MM.1S (cell line): ENCODE measurements at regions not wholly inside any gene's neighbourhood (a gene's known extent, or its start where the extent isn't known, plus 50 kb on each side); places are given as distances from the start of the nearest gene placed in this dataset.

Source experiments
- DNase-seq: peaks from one replicate; pipeline ENCODE4 v3.0.0-alpha.2; 2015
- H2AFZ ChIP-seq: fragments of 300-600 bp; sonication (generic); 2 replicates; pipeline ENCODE4 v1.6.0; 2016; ENCODE audit warnings: antibody characterized with exemption, low read length
- H3F3A ChIP-seq: fragments of 300-600 bp; sonication (generic); 2 replicates; pipeline ENCODE4 v1.6.1; 2016; ENCODE audit warnings: mild to moderate bottlenecking, antibody characterized with exemption, low read length, moderate library complexity, mixed read lengths; ENCODE audit not compliant: insufficient read depth
- H3K27ac ChIP-seq: fragments of 300-600 bp; sonication (generic); 2 replicates; pipeline ENCODE4 v1.5.1; 2016; ENCODE audit warnings: mild to moderate bottlenecking, low read length
- H3K27me3 ChIP-seq: fragments of 300-600 bp; sonication (generic); replicated peaks from 2 replicates; pipeline ENCODE4 v1.6.0; 2016; ENCODE audit warnings: low read length; ENCODE audit not compliant: insufficient read depth
- H3K36me3 ChIP-seq: fragments of 300-600 bp; sonication (generic); replicated peaks from 2 replicates; pipeline ENCODE4 v1.6.1; 2016; ENCODE audit warnings: mild to moderate bottlenecking, low read length, mixed read lengths; ENCODE audit not compliant: insufficient read depth
- H3K4me1 ChIP-seq: fragments of 300-600 bp; sonication (generic); 2 replicates; pipeline ENCODE4 v1.6.1; 2016; ENCODE audit warnings: low read length, mixed read lengths
- H3K4me2 ChIP-seq: fragments of 300-600 bp; sonication (generic); 2 replicates; pipeline ENCODE4 v1.6.0; 2016; ENCODE audit warnings: low read depth, low read length
- H3K4me3 ChIP-seq: fragments of 300-600 bp; sonication (generic); 2 replicates; pipeline ENCODE4 v1.5.1; 2016; ENCODE audit warnings: low read length, mixed read lengths
- H3K79me2 ChIP-seq: fragments of 300-600 bp; sonication (generic); 2 replicates; pipeline ENCODE4 v1.6.1; 2016; ENCODE audit warnings: mixed run types, low read length, mixed read lengths
- H3K9ac ChIP-seq: fragments of 300-600 bp; sonication (generic); 2 replicates; pipeline ENCODE4 v1.6.1; 2016; ENCODE audit warnings: low read length, mixed read lengths
- H3K9me2 ChIP-seq: fragments of 300-600 bp; sonication (generic); replicated peaks from 2 replicates; pipeline ENCODE4 v1.6.1; 2016; ENCODE audit warnings: mild to moderate bottlenecking, low read length, mixed read lengths; ENCODE audit not compliant: insufficient read depth
- H3K9me3 ChIP-seq: fragments of 300-600 bp; sonication (generic); replicated peaks from 2 replicates; pipeline ENCODE4 v1.6.1; 2016; ENCODE audit warnings: mild to moderate bottlenecking, low read length, mixed read lengths; ENCODE audit not compliant: insufficient read depth
- H4K20me1 ChIP-seq: fragments of 300-600 bp; sonication (generic); 2 replicates; pipeline ENCODE4 v1.6.1; 2016; ENCODE audit warnings: mild to moderate bottlenecking, low read length, moderate library complexity, mixed read lengths; ENCODE audit not compliant: insufficient read depth
- EZH2 ChIP-seq: fragments of 300-600 bp; sonication (generic); optimal IDR thresholded peaks from 2 replicates; pipeline ENCODE3; 2017; ENCODE audit warnings: low read depth, mild to moderate bottlenecking, antibody characterized with exemption, low read length, mixed read lengths
- EZH2phosphoT487 ChIP-seq: fragments of 300-600 bp; sonication (generic); IDR thresholded peaks from 2 replicates; pipeline ENCODE4 v1.6.1; 2018; ENCODE audit warnings: antibody characterized with exemption, low read length
- TF ChIP-seq, protein P1 (sequence below): fragments of 300-600 bp; sonication (generic); IDR thresholded peaks from 2 replicates; pipeline ENCODE4 v1.5.1; 2016; ENCODE audit warnings: antibody characterized with exemption, low read length, mixed read lengths

DNA sequence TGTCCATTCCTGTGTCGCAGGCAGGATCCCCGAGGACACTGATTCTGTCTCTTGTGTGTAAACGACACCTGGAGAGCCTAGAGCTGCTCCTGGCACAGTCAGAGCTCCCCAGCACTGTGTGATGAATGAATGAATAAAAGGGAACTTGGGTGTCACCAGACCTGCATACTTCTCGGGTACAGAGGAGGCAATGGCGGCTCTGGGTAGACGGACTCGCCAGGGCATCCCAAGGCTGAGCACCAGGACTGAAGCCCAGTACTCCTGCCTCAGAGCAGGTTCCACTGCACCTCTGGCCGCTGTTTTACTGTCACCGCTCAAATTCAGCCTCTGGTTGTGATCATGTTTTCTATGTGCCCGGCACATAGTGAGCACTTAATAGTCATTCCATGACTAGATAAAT, 255.8 kb downstream of the GLRX3 start:
- no peaks in the 10 kb centered on the region for H3F3A ChIP-seq
- no peaks in the 10 kb centered on the region; the same call in 1 of the 2 replicates for H3K27me3 ChIP-seq
- no peak overlapping the region for H3K9ac ChIP-seq
- no peaks in the 10 kb centered on the region for H4K20me1 ChIP-seq
- no peaks in the 10 kb centered on the region for H3K4me1 ChIP-seq
- TF ChIP-seq, protein P1, sequence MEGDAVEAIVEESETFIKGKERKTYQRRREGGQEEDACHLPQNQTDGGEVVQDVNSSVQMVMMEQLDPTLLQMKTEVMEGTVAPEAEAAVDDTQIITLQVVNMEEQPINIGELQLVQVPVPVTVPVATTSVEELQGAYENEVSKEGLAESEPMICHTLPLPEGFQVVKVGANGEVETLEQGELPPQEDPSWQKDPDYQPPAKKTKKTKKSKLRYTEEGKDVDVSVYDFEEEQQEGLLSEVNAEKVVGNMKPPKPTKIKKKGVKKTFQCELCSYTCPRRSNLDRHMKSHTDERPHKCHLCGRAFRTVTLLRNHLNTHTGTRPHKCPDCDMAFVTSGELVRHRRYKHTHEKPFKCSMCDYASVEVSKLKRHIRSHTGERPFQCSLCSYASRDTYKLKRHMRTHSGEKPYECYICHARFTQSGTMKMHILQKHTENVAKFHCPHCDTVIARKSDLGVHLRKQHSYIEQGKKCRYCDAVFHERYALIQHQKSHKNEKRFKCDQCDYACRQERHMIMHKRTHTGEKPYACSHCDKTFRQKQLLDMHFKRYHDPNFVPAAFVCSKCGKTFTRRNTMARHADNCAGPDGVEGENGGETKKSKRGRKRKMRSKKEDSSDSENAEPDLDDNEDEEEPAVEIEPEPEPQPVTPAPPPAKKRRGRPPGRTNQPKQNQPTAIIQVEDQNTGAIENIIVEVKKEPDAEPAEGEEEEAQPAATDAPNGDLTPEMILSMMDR, result no peak
- TF ChIP-seq EZH2phosphoT487 (no peak), EZH2 (no peak)
- no peaks in the 10 kb centered on the region for H3K9me3 ChIP-seq
- no peaks in the 10 kb centered on the region for H3K9me2 ChIP-seq
- no peak overlapping the region for H3K4me3 ChIP-seq
- no peak for DNase-seq
- no peak overlapping the region for H3K27ac ChIP-seq
- no peak overlapping the region for H3K4me2 ChIP-seq
- H3K36me3 ChIP-seq, result no peaks in the 10 kb centered on the region
- no peak overlapping the region for H2AFZ ChIP-seq
- H3K79me2 ChIP-seq, result no peaks in the 10 kb centered on the region

DNA sequence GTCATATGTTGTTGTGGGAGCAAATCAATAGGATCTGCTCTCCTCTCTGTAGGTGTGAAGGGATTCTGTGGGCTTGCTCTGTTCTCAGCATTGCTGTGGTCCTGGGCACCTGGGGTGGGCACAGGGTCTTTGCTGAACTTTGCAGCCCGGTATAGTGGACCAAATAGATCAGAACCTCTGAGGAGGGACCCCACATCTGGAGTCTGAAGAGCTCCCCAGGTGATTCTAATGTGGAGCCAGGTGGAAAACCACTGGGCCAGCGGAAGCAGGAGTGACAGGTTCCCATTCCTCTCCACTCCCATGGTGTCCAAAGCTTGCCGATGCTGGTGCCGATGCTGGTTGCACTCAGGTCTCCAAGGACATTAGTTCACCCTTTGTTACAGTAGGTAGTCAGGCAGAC, 257.2 kb downstream of the GLRX3 start:
- no peaks in the 10 kb centered on the region for H3K9me2 ChIP-seq
- no peak for TF ChIP-seq EZH2phosphoT487
- no peak overlapping the region for H3K9ac ChIP-seq
- no peaks in the 10 kb centered on the region for H3F3A ChIP-seq
- no peak overlapping the region for H2AFZ ChIP-seq
- no peaks in the 10 kb centered on the region for H4K20me1 ChIP-seq
- no peaks in the 10 kb centered on the region; the same call in 1 of the 2 replicates for H3K27me3 ChIP-seq
- H3K9me3 ChIP-seq, result no peaks in the 10 kb centered on the region
- H3K36me3 ChIP-seq, result no peaks in the 10 kb centered on the region
- DNase-seq, result no peak
- no peaks in the 10 kb centered on the region for H3K4me1 ChIP-seq
- no peaks in the 10 kb centered on the region for H3K79me2 ChIP-seq
- H3K4me2 ChIP-seq, result no peak overlapping the region
- H3K27ac ChIP-seq, result no peak overlapping the region
- no peak overlapping the region for H3K4me3 ChIP-seq

DNA sequence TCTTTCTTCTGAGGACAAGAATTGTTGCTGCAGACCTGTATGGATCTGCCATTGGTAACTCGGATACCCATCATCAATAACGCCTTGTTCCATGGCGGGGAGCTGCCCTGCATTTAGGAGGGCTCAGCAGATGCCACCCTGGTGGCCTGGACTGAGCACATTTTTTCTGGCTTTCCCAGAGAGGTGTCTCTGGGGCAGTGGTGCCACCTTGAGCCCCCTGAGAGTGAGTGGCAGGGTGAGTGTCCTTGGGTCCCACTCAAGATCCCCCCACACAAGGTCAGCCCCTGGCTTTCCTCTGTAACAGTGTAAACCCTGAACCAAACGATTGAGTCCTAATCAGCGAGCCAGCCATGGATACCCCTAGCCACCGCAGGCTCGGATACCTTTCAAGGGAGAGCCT, 258.6 kb downstream of the GLRX3 start:
- Histone ChIP-seq H2AFZ (no peak overlapping the region), H3K4me1 (no peaks in the 10 kb centered on the region), H3K27ac (no peak overlapping the region), H3K36me3 (no peaks in the 10 kb centered on the region), H3K27me3 (no peaks in the 10 kb centered on the region; the same call in 1 of the 2 replicates), H3K9me2 (no peaks in the 10 kb centered on the region), H3K79me2 (no peaks in the 10 kb centered on the region), H3K9ac (no peak overlapping the region), H3K4me2 (no peak overlapping the region), H3F3A (no peaks in the 10 kb centered on the region), H4K20me1 (no peaks in the 10 kb centered on the region), H3K9me3 (no peaks in the 10 kb centered on the region), H3K4me3 (no peak overlapping the region)
- no peak for DNase-seq
- no peak for TF ChIP-seq EZH2
- TF ChIP-seq, protein P1, result no peak
- no peak for TF ChIP-seq EZH2phosphoT487

DNA sequence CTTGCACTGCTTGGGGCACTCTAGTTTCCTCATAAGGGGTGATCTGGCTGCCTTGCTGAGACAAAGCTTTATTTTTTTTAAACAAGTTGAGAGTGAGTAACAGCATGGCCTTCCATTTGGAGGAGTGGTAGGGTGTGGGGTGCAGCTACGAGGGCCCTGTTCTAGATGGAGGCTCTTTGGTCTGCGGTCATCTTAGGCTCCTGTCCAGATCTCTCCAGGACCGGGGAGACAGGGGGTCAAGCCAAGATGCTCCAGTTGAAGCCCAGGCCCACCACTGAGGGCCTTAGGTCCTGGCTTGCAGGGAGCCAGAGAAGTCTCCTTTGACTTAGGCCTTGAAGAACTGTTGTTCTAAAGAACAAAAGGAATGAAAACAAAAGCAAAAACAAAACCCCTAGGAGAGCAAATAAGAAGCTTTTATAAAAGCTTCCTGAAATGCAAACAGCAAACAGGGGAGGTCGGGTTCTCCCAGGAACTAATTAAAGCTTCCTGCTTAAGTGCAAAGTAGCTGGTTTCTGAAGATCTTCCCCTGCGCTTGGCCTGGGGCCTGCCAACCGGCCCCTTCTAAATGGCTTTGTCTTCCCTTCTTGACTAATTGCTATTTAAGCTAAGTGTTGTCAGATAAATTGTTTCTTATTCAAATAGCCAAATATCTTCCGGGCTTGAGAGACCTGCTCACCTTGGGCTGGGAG, 259.2 kb downstream of the GLRX3 start:
- Histone ChIP-seq H3K79me2 (no peaks in the 10 kb centered on the region), H3K9me3 (no peaks in the 10 kb centered on the region), H3F3A (no peaks in the 10 kb centered on the region), H3K4me1 (no peaks in the 10 kb centered on the region), H4K20me1 (no peaks in the 10 kb centered on the region), H3K27me3 (no peaks in the 10 kb centered on the region; the same call in 1 of the 2 replicates), H3K4me3 (no peak overlapping the region), H2AFZ (no peak overlapping the region), H3K9me2 (no peaks in the 10 kb centered on the region), H3K9ac (no peak overlapping the region), H3K4me2 (no peak overlapping the region), H3K36me3 (no peaks in the 10 kb centered on the region), H3K27ac (no peak overlapping the region)
- DNase-seq, result no peak
- TF ChIP-seq EZH2 (no peak), EZH2phosphoT487 (no peak)
- TF ChIP-seq, protein P1, result no peak
